Mesenchymal stem cell (in vitro differentiated cells and primary cell): ENCODE measurements at regions not wholly inside any gene's neighbourhood (a gene's known extent, or its start where the extent isn't known, plus 50 kb on each side); places are given as distances from the start of the nearest gene placed in this dataset.
"Not testable (repeated sequence)": the region's sequence is repeated elsewhere in the genome, so short reads cannot be mapped to it uniquely, and the experiment has no call there.

Source experiments
- DNase-seq: peaks from one replicate; pipeline ENCODE4 v3.0.0-alpha.2; 2013
- H2AFZ ChIP-seq: one replicate; pipeline ENCODE4 v1.6.1; 2013; ENCODE audit warnings: low read depth, mild to moderate bottlenecking, control low read depth, inconsistent platforms, low read length, moderate library complexity
- H2AK5ac ChIP-seq: 2 replicates; pipeline ENCODE4 v1.6.1; 2013; ENCODE audit warnings: low read length, moderate library complexity, mild to moderate bottlenecking, inconsistent platforms; ENCODE audit not compliant: severe bottlenecking
- H2BK120ac ChIP-seq: one replicate; pipeline ENCODE4 v1.6.1; 2013; ENCODE audit warnings: low read depth, mild to moderate bottlenecking, inconsistent platforms, low read length, moderate library complexity
- H2BK12ac ChIP-seq, 2 experiments: one replicate each; pipeline ENCODE4 v1.6.1; 2013; ENCODE audit warnings: inconsistent platforms in 2 of 2, low read length in 2 of 2, mild to moderate bottlenecking in 2 of 2, moderate library complexity in 2 of 2, control low read depth in 1 of 2
- H2BK15ac ChIP-seq: one replicate; pipeline ENCODE4 v1.6.1; 2013; ENCODE audit warnings: mild to moderate bottlenecking, low read depth, inconsistent platforms; ENCODE audit not compliant: poor library complexity, severe bottlenecking
- H2BK5ac ChIP-seq: 2 replicates; pipeline ENCODE4 v1.6.1; 2013; ENCODE audit warnings: low read depth, mild to moderate bottlenecking, low read length, control low read depth, inconsistent platforms; ENCODE audit not compliant: poor library complexity, severe bottlenecking
- H3K14ac ChIP-seq, 2 experiments: one replicate each; pipeline ENCODE4 v1.6.1; 2013; ENCODE audit warnings: inconsistent platforms in 2 of 2, low read length in 2 of 2, control low read depth in 1 of 2, mild to moderate bottlenecking in 1 of 2, moderate library complexity in 1 of 2
- H3K18ac ChIP-seq, 2 experiments: one replicate each; pipeline ENCODE4 v1.6.1; 2013; ENCODE audit warnings: inconsistent platforms in 2 of 2, low read length in 2 of 2, control low read depth in 1 of 2, low read depth in 1 of 2, mild to moderate bottlenecking in 1 of 2
- H3K23ac ChIP-seq, 2 experiments: one replicate each; pipeline ENCODE4 v1.6.1; 2013; ENCODE audit warnings: inconsistent platforms in 2 of 2, low read length in 2 of 2, mild to moderate bottlenecking in 2 of 2, moderate library complexity in 2 of 2, control low read depth in 1 of 2
- H3K27ac ChIP-seq: 2 replicates; pipeline ENCODE4 v1.5.1; 2013; ENCODE audit warnings: mild to moderate bottlenecking, moderate library complexity, low read length, control low read depth, inconsistent platforms; ENCODE audit not compliant: poor library complexity, severe bottlenecking
- H3K27me3 ChIP-seq, 2 experiments: 2 replicates each; pipeline versions ENCODE4 v1.6.1 to v1.7.0; 2013; ENCODE audit warnings: low read length in 2 of 2, mild to moderate bottlenecking in 2 of 2, moderate library complexity in 2 of 2, control low read depth in 1 of 2, inconsistent platforms in 1 of 2; ENCODE audit not compliant: control insufficient read depth in 1 of 2, insufficient read depth in 1 of 2
- H3K36me3 ChIP-seq, 2 experiments: 2 replicates each; pipeline versions ENCODE4 v1.6.1 to v1.7.0; 2013; ENCODE audit warnings: low read length in 2 of 2, control low read depth in 1 of 2, inconsistent platforms in 1 of 2, low read depth in 1 of 2, mild to moderate bottlenecking in 1 of 2; ENCODE audit not compliant: insufficient read depth in 2 of 2, control insufficient read depth in 1 of 2
- H3K4ac ChIP-seq, 2 experiments: one replicate each; pipeline ENCODE4 v1.6.1; 2013; ENCODE audit warnings: inconsistent platforms in 2 of 2, low read length in 2 of 2, mild to moderate bottlenecking in 2 of 2, moderate library complexity in 2 of 2, control low read depth in 1 of 2, low read depth in 1 of 2
- H3K4me1 ChIP-seq: 2 replicates; pipeline ENCODE4 v1.6.1; 2013; ENCODE audit warnings: low read depth, low read length, control low read depth; ENCODE audit not compliant: control insufficient read depth, insufficient read depth
- H3K4me2 ChIP-seq: 2 replicates; pipeline ENCODE4 v1.6.1; 2013; ENCODE audit warnings: low read length, mild to moderate bottlenecking, inconsistent platforms; ENCODE audit not compliant: poor library complexity, severe bottlenecking
- H3K4me3 ChIP-seq, 2 experiments: 2 replicates each; pipeline versions ENCODE4 v1.5.1 to v1.7.0; 2013; ENCODE audit warnings: low read length in 2 of 2, mild to moderate bottlenecking in 2 of 2, control low read depth in 1 of 2, low read depth in 1 of 2; ENCODE audit not compliant: insufficient read depth in 1 of 2
- H3K79me1 ChIP-seq: replicated peaks from 2 replicates; pipeline ENCODE4 v1.6.1; 2013; ENCODE audit warnings: mild to moderate bottlenecking, control low read depth, low read length, inconsistent platforms; ENCODE audit not compliant: poor library complexity, severe bottlenecking
- H3K9ac ChIP-seq: 2 replicates; pipeline ENCODE4 v1.7.0; 2013; ENCODE audit warnings: mild to moderate bottlenecking, low read length, moderate library complexity
- H3K9me3 ChIP-seq: 2 replicates; pipeline ENCODE4 v1.7.0; 2013; ENCODE audit warnings: mild to moderate bottlenecking, low read length; ENCODE audit not compliant: control insufficient read depth
- H4K8ac ChIP-seq: one replicate; pipeline ENCODE4 v1.6.1; 2013; ENCODE audit warnings: inconsistent platforms, mild to moderate bottlenecking, low read length, moderate library complexity
- H4K91ac ChIP-seq: one replicate; pipeline ENCODE4 v1.6.1; 2013; ENCODE audit warnings: mild to moderate bottlenecking, low read length, inconsistent platforms
- WGBS: methylation state at CpG from one replicate; pipeline ENCODE4 v1.1.7; 2013; ENCODE audit warnings: mixed read lengths; 5-methylcytosine and 5-hydroxymethylcytosine counted together

DNA sequence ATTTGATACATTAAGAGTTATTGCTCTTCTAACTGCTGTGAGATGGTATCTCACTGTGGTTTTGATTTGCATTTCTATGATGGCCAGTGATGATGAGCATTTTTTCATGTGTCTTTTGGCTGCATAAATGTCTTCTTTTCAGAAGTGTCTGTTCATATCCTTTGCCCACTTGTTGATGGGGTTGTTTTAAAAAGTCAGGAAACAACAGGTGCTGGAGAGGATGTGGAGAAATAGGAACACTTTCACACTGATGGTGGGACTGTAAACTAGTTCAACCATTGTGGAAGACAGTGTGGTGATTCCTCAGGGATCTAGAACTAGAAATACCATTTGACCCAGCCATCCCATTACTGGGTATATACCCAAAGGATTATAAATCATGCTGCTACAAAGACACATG is 63.4 kb upstream of the PDSS1 start:
- not testable (repeated sequence) for H3K27ac ChIP-seq, DNase-seq, H3K14ac ChIP-seq, H2AFZ ChIP-seq, H4K8ac ChIP-seq, H3K18ac ChIP-seq, H4K91ac ChIP-seq, H3K4me2 ChIP-seq, H3K4ac ChIP-seq, H2BK5ac ChIP-seq, H3K36me3 ChIP-seq, H2AK5ac ChIP-seq, H3K4me1 ChIP-seq, H3K9ac ChIP-seq, H3K4me3 ChIP-seq, H2BK120ac ChIP-seq, H2BK15ac ChIP-seq, H3K9me3 ChIP-seq, H3K23ac ChIP-seq, H3K79me1 ChIP-seq, H3K27me3 ChIP-seq, H2BK12ac ChIP-seq

DNA sequence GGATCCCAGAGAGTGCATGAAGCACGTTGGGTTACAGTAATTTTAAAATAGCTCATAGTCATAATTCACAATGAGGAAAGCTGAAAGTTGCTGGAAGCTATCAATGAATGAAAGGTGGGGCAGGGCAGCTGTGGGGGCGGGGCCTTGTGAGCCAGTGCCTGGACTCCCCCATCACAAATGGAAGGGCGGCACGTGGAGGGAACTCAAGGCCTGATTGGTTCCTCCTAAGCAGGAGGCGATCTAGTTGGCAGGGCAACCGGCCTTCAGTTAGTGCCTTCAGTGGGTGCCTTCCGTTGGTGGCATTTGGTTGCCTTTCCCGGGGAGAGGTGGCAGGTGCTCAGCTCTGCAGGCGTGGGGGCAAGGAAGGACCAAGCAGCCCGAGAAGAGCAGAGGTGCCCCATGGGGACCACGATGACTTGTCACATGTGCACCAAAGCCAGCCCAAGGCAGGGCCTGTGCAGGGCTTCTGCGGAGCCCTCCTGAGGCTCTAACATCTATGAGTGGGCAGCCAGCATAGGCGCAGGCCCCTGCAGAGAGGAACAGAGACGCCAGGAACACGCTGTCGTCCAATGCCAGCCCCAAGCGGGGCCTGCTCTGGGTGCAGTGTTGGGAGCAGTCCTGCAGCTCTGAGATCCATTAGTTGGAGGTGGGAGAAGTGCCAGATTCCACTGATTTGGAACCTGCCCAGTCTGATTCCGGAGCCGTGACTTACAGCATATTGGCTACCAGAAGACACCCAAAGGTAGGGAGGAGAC is 59.8 kb upstream of the PDSS1 start:
- Histone ChIP-seq H2BK15ac (no peak overlapping the region), H3K18ac (no peak overlapping the region), H3K4me1 (no peaks in the 10 kb centered on the region), H3K23ac (no peak overlapping the region), H4K8ac (no peak overlapping the region), H3K27ac (no peak overlapping the region), H3K4ac (no peak overlapping the region), H2BK5ac (no peak overlapping the region), H2AFZ (no peak overlapping the region), H3K9me3 (no peaks in the 10 kb centered on the region), H3K36me3 (no peaks in the 10 kb centered on the region), H3K9ac (no peak overlapping the region), H4K91ac (no peak overlapping the region), H3K14ac (no peak overlapping the region), H2BK120ac (no peak overlapping the region), H3K4me3 (no peak overlapping the region), H3K79me1 (no peaks in the 10 kb centered on the region), H3K4me2 (no peak overlapping the region), H2AK5ac (no peak overlapping the region), H2BK12ac (no peak overlapping the region), H3K27me3 (no peaks in the 10 kb centered on the region)
- DNase-seq = no peak
- WGBS = 81% methylated on average over 18 of the region's 19 CpGs

DNA sequence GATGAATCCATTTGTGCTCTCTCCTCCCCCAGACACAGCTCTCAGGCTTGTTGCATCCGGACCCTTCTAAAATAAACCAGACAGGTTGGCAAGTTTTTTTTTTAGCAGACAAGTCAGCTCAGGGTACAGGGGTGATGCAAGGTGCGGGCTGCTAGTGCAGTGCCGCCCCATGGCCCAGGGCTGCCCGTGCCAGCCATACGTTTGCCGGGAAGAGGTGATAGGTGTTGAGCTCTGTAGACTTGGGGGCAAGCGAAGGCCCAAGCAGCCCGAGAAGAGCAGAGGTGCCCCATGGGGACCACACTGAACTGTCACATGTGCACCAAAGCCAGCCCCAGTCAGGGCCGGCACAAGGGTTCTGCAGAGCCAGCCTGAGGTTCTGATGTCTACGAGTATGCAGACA is 57.1 kb upstream of the PDSS1 start:
- peak overlapping the region in 1 of 2 experiments; percentile 29 for H3K4me3 ChIP-seq
- H3K9me3 ChIP-seq = no peaks in the 10 kb centered on the region
- H2BK5ac ChIP-seq = no peak overlapping the region
- no peaks in the 10 kb centered on the region for H3K4me1 ChIP-seq
- no peak overlapping the region for H4K8ac ChIP-seq
- H3K14ac ChIP-seq = no peak overlapping the region
- no peak overlapping the region for H2BK15ac ChIP-seq
- H3K9ac ChIP-seq = no peak overlapping the region
- H3K23ac ChIP-seq = no peak overlapping the region
- no peak overlapping the region for H2AFZ ChIP-seq
- H3K36me3 ChIP-seq = no peaks in the 10 kb centered on the region
- H3K18ac ChIP-seq = no peak overlapping the region
- no peak overlapping the region for H2BK12ac ChIP-seq
- no peak overlapping the region for H2AK5ac ChIP-seq
- no peak for DNase-seq
- H3K79me1 ChIP-seq = no peaks in the 10 kb centered on the region
- no peak overlapping the region for H3K4ac ChIP-seq
- H4K91ac ChIP-seq = no peak overlapping the region
- H3K27ac ChIP-seq = no peak overlapping the region
- WGBS = 87% methylated on average over 10 of the region's 10 CpGs
- peaks cover 0 to under 1% of the 10 kb centered on the region in 2 experiments for H3K27me3 ChIP-seq
- H2BK120ac ChIP-seq = no peak overlapping the region
- H3K4me2 ChIP-seq = no peak overlapping the region

GRCh38 chr10:26642896-26643653 is 54.4 kb upstream of the PDSS1 start:
- H3K27me3 ChIP-seq = peaks cover 5 to 6% of the 10 kb centered on the region in 2 experiments
- no peak overlapping the region for H3K18ac ChIP-seq
- no peak overlapping the region for H3K4me3 ChIP-seq
- no peaks in the 10 kb centered on the region for H3K79me1 ChIP-seq
- no peak overlapping the region for H3K14ac ChIP-seq
- H2BK12ac ChIP-seq = no peak overlapping the region
- H3K4me2 ChIP-seq = no peak overlapping the region
- H3K9me3 ChIP-seq = no peaks in the 10 kb centered on the region
- H2AK5ac ChIP-seq = no peak overlapping the region
- no peak for DNase-seq
- peaks cover 0 to 3% of the 10 kb centered on the region in 2 experiments for H3K36me3 ChIP-seq
- no peak overlapping the region for H3K23ac ChIP-seq
- H3K9ac ChIP-seq = no peak overlapping the region
- no peak overlapping the region for H2AFZ ChIP-seq
- H4K8ac ChIP-seq = no peak overlapping the region
- no peak overlapping the region for H3K4ac ChIP-seq
- no peaks in the 10 kb centered on the region for H3K4me1 ChIP-seq
- H2BK15ac ChIP-seq = no peak overlapping the region
- H4K91ac ChIP-seq = no peak overlapping the region
- H2BK120ac ChIP-seq = no peak overlapping the region
- 86% methylated on average over 26 of the region's 32 CpGs for WGBS
- H3K27ac ChIP-seq = no peak overlapping the region
- H2BK5ac ChIP-seq = no peak overlapping the region
